ENCODE measurements at regions not wholly inside any gene's neighbourhood (a gene's known extent, or its start where the extent isn't known, plus 50 kb on each side); places are given as distances from the start of the nearest gene placed in this dataset.

DNA sequence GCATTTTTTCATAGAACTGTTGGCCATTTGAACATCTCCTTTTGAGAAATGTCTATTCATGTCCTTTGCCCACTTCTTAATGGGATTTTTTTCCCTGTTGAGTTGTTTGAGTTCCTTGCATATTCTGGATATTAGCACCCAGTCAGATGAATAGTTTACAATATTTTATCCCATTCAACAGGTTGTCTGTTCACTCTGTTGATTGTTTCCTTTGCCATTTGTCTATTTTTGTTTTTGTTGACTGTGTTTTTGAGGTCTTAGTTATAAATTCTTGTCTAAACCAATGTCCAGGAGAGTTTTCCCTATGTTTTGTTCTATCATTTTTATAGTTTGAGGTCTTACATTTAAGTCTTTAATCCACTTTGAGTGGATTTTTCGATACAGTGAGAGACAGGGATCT lies 139.0 kb upstream of the TNPO1 start:
- BruUV-seq (replicated peaks) = no TSS peak

More for the DNA sequence above, 139.0 kb upstream of the TNPO1 start:
- 0 out of 5 replicates have a peak, but pooled peaks cover 0 to 6% of the 10 kb centered on the region in 2 experiments for H3K27me3 ChIP-seq (ENCODE audit: control insufficient read depth in 2 of 2, insufficient read depth in 2 of 2, low read length in 2 of 2)
- intact Hi-C loops (cut with micrococcal nuclease) = no loop called here
- no peaks in the 10 kb centered on the region for H3K79me2 ChIP-seq (ENCODE audit: control insufficient read depth, insufficient read depth, low read length)
- POLR2A ChIA-PET = no interaction called here
- H4K20me1 ChIP-seq (replicated peaks; ENCODE audit: control insufficient read depth, insufficient read depth, low read length) = no peaks in the 10 kb centered on the region
- no peak overlapping the region for H3K4me3 ChIP-seq
- no peak overlapping the region for H3K9ac ChIP-seq (ENCODE audit: insufficient read depth in 1 of 2, low read depth in 2 of 2, low read length in 2 of 2)
- ATAC-seq = no peak
- no peak overlapping the region for H3K4me2 ChIP-seq (ENCODE audit: insufficient read depth, low read length)
- CTCF ChIA-PET (ENCODE audit: low intra/inter-chr PET ratio) = no interaction called here
- in situ Hi-C loops (cut with MboI) = no loop called here
- TF ChIP-seq ZNF311 (CRISPR knock-in tag; IDR thresholded peaks at IDR 0.05) (no peak), EGR1 (conservative IDR thresholded peaks at IDR 0.05) (no peak), RAD21 (CRISPR knock-in tag; conservative IDR thresholded peaks at IDR 0.05 in 1 of 2, IDR thresholded peaks at IDR 0.05 in 1 of 2) (no peak), OTX1 (CRISPR knock-in tag; IDR thresholded peaks at IDR 0.05) (no peak), NR2C2 (CRISPR knock-in tag; IDR thresholded peaks at IDR 0.05) (no peak), NR2C2 (tag; IDR thresholded peaks at IDR 0.05) (no peak), ZNF282 (CRISPR knock-in tag; IDR thresholded peaks at IDR 0.05) (no peak), U2AF2 (optimal IDR thresholded peaks at IDR 0.05; ENCODE audit: low read depth, low read length) (no peak)
- TF ChIP-seq, protein P1, sequence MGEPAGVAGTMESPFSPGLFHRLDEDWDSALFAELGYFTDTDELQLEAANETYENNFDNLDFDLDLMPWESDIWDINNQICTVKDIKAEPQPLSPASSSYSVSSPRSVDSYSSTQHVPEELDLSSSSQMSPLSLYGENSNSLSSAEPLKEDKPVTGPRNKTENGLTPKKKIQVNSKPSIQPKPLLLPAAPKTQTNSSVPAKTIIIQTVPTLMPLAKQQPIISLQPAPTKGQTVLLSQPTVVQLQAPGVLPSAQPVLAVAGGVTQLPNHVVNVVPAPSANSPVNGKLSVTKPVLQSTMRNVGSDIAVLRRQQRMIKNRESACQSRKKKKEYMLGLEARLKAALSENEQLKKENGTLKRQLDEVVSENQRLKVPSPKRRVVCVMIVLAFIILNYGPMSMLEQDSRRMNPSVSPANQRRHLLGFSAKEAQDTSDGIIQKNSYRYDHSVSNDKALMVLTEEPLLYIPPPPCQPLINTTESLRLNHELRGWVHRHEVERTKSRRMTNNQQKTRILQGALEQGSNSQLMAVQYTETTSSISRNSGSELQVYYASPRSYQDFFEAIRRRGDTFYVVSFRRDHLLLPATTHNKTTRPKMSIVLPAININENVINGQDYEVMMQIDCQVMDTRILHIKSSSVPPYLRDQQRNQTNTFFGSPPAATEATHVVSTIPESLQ (CRISPR knock-in tag; IDR thresholded peaks at IDR 0.05) = no peak
- no peak overlapping the region for H3K27ac ChIP-seq (ENCODE audit: extremely low read depth, low read depth, low read length)
- H3K4me1 ChIP-seq (replicated peaks in 1 of 2; ENCODE audit: control insufficient read depth in 2 of 2, insufficient read depth in 2 of 2, low read length in 2 of 2) = no peaks in the 10 kb centered on the region
- 0% methylated on average over 1 of the region's 1 CpG for WGBS (ENCODE audit: insufficient coverage, low coverage, missing lambda C conversion rate)
- no peak overlapping the region for H2AFZ ChIP-seq (ENCODE audit: low read depth, low read length)
- H3K9me1 ChIP-seq (ENCODE audit: control insufficient read depth, insufficient read depth, low read length) = no peaks in the 10 kb centered on the region
- no peak for FAIRE-seq
- no peaks in the 10 kb centered on the region for H3K36me3 ChIP-seq (ENCODE audit: control insufficient read depth, insufficient read depth, low read length)
- H3K9me3 ChIP-seq (replicated peaks; ENCODE audit: control insufficient read depth, insufficient read depth, low read depth, low read length) = no peaks in the 10 kb centered on the region
- no peak for DNase-seq (ENCODE audit: extremely low read depth in 1 of 4, low spot score in 3 of 4)
